Hypothalamus (tissue), 51 donors: ENCODE measurements at regions not wholly inside any gene's neighbourhood (a gene's known extent, or its start where the extent isn't known, plus 50 kb on each side); places are given as distances from the start of the nearest gene placed in this dataset.
A peak's percentile ranks its signal among the peaks of the same experiment; 100 is the strongest.
"Not testable (repeated sequence)": the region's sequence is repeated elsewhere in the genome, so short reads cannot be mapped to it uniquely, and the experiment has no call there.

ENCODE experiments used
- DNase-seq, 51 donors: peaks; one replicate each; lab custom pipeline; 2025; lab: John Stamatoyannopoulos, UW

- no peak for DNase-seq
These were observed 232.5 kb downstream of the PARP8 start for GRCh38 chr5:50898966-50899365.

GRCh38 chr5:50900952-50901510 lies 234.6 kb downstream of the PARP8 start:
- DNase-seq, result no peak

- DNase-seq, result no peak
These were observed 237.2 kb downstream of the PARP8 start for GRCh38 chr5:50903651-50904050.

- DNase-seq, result no peak
These were observed 239.6 kb downstream of the PARP8 start for GRCh38 chr5:50905996-50906570.

- DNase-seq, result not testable (repeated sequence)
These were observed 253.7 kb downstream of the PARP8 start for GRCh38 chr5:50920160-50920559.

- no peak for DNase-seq
These were observed 255.1 kb downstream of the PARP8 start for GRCh38 chr5:50921366-50922133.

- not testable (repeated sequence) for DNase-seq
These were observed 255.9 kb downstream of the PARP8 start for GRCh38 chr5:50922134-50922941.

- DNase-seq, result no peak
These were observed 256.7 kb downstream of the PARP8 start for GRCh38 chr5:50922942-50923767.

- DNase-seq, result no peak
These were observed 257.5 kb downstream of the PARP8 start for GRCh38 chr5:50923768-50924494.

GRCh38 chr5:50927953-50928352 lies 261.5 kb downstream of the PARP8 start:
- DNase-seq, result no peak

GRCh38 chr5:50929174-50929573 lies 262.7 kb downstream of the PARP8 start:
- no peak for DNase-seq

GRCh38 chr5:50934343-50934742 lies 267.9 kb downstream of the PARP8 start:
- no peak for DNase-seq

GRCh38 chr5:50945139-50945538 lies 278.7 kb downstream of the PARP8 start:
- DNase-seq, result no peak

GRCh38 chr5:50947906-50948683 lies 281.7 kb downstream of the PARP8 start:
- DNase-seq, result no peak

GRCh38 chr5:50953290-50953689 lies 286.9 kb downstream of the PARP8 start:
- no peak for DNase-seq

- peak in 5 of 51 donors; percentile 3 to 61 (median 21) for DNase-seq
These were observed 292.5 kb downstream of the PARP8 start for GRCh38 chr5:50958852-50959457.

- DNase-seq, result peak in 49 of 51 donors; percentile 14 to 90 (median 56)
These were observed 296.8 kb downstream of the PARP8 start for GRCh38 chr5:50962934-50963872.
